Gastroesophageal sphincter (tissue), 3 donors: ENCODE measurements at regions not wholly inside any gene's neighbourhood (a gene's known extent, or its start where the extent isn't known, plus 50 kb on each side); places are given as distances from the start of the nearest gene placed in this dataset.
"Not testable (repeated sequence)": the region's sequence is repeated elsewhere in the genome, so short reads cannot be mapped to it uniquely, and the experiment has no call there.

Experiments used
- CTCF ChIP-seq, 4 experiments: fragments of 200-600 bp in 2 of 4; fragments of 450-650 bp in 2 of 4; sonication (generic) in 1 of 4; IDR thresholded peaks; one replicate each; pipeline ENCODE4 v1.5.1; 2017 to 2019; ENCODE audit warnings: antibody characterized with exemption in 4 of 4, mild to moderate bottlenecking in 2 of 4, moderate library complexity in 2 of 4
- POLR2A ChIP-seq, 2 donors: fragments of 450-650 bp; IDR thresholded peaks; one replicate each; pipeline ENCODE4 v1.6.1; 2017; ENCODE audit warnings: antibody characterized with exemption in 2 of 2, mild to moderate bottlenecking in 2 of 2, moderate library complexity in 1 of 2
- POLR2AphosphoS5 ChIP-seq: sonication (generic); formaldehyde crosslinking; IDR thresholded peaks from one replicate; pipeline ENCODE4 v1.6.1; 2017; ENCODE audit warnings: antibody characterized with exemption

DNA sequence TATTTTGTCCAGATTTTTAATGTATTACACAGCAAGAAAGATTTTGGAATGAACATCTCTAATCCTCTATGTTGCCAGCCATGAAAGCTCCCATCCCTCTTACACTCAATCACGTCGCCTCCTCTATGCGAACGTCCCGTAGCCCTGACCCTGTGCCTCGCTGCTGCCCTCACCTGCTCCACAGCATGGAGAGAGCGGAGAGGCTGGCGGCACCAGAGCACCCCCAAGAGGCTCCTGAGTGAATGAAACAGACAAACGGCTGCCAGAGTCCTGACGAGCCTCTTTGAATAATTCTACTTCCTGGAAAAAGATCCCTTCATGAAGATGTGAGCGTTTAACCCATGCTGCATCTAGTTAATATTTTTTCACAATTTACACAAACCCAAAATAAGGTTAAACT lies 111.1 kb downstream of the GOLGA6L6 start:
- not testable (repeated sequence) for TF ChIP-seq POLR2A (IDR thresholded peaks at IDR 0.05); CTCF (IDR thresholded peaks at IDR 0.05); POLR2AphosphoS5
